AG04450 (cell line): ENCODE measurements at regions not wholly inside any gene's neighbourhood (a gene's known extent, or its start where the extent isn't known, plus 50 kb on each side); places are given as distances from the start of the nearest gene placed in this dataset.
"Not testable (repeated sequence)": the region's sequence is repeated elsewhere in the genome, so short reads cannot be mapped to it uniquely, and the experiment has no call there.

Experiments
- CTCF ChIA-PET: fragments of 300-600, 350-600 bp; formaldehyde crosslinking; extraction: SDS; loops from one replicate; lab custom pipeline; 2022; ENCODE audit warnings: antibody characterized with exemption, inconsistent platforms; lab: Charles Lee
- POLR2A ChIA-PET: fragments of 350-600 bp; formaldehyde crosslinking; extraction: SDS; loops from one replicate; lab custom pipeline; 2021; ENCODE audit warnings: antibody characterized with exemption, inconsistent platforms; lab: Yijun Ruan, JAX
- DNase-seq: peaks from one replicate; pipeline ENCODE4 v3.0.0-alpha.2; 2011; ENCODE audit warnings: low read depth, low spot score
- H3K27ac ChIP-seq: one replicate; pipeline ENCODE4 v1.5.1; 2012; ENCODE audit warnings: low read depth, low read length, control low read depth
- H3K27me3 ChIP-seq: one replicate; pipeline ENCODE4 v1.6.0; 2012; ENCODE audit warnings: low read length; ENCODE audit not compliant: control insufficient read depth, insufficient read depth
- H3K4me3 ChIP-seq: 2 replicates; pipeline ENCODE4 v1.5.1; 2011; ENCODE audit warnings: mild to moderate bottlenecking, low read depth, low read length, control low read depth
- H3K9me3 ChIP-seq: 2 replicates; pipeline ENCODE4 v1.5.1; 2012; ENCODE audit warnings: low read length; ENCODE audit not compliant: control insufficient read depth, insufficient read depth
- TF ChIP-seq, protein P1 (sequence below): IDR thresholded peaks from 2 replicates; pipeline ENCODE4 v1.5.1; 2011; ENCODE audit warnings: low read depth, low read length, control low read depth, inconsistent platforms

DNA sequence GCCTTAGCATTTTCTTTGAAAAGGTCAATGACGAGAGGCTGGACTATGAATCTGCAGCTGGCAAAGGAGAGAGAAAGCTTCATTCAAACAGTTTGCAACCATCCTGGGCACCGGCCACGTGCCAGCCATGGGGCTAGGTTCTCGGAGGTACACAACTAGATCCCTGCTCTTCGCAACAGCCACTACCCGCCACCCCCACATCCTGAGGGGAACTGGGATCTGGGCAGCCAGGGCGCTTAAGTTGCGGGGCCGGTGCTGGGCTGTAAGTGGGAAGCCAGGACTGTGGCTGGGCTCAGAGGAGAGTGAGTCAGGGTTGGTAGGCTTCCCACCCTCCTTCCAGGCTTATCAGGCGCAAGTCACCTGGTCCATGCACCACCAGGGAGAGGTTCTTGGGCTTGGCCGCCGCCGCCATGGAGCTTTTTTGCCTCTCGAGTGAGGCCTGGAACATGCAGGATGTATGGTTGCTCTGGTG is 95.0 kb upstream of the TERB2 start:
- no peak for DNase-seq
- POLR2A ChIA-PET: no interaction called here
- Histone ChIP-seq H3K27me3 (no peaks in the 10 kb centered on the region), H3K9me3 (peaks cover 6% of the 10 kb centered on the region; the same call in 1 of the 2 replicates), H3K27ac (no peak overlapping the region), H3K4me3 (no peak overlapping the region)
- CTCF ChIA-PET: no interaction called here
- TF ChIP-seq, protein P1, sequence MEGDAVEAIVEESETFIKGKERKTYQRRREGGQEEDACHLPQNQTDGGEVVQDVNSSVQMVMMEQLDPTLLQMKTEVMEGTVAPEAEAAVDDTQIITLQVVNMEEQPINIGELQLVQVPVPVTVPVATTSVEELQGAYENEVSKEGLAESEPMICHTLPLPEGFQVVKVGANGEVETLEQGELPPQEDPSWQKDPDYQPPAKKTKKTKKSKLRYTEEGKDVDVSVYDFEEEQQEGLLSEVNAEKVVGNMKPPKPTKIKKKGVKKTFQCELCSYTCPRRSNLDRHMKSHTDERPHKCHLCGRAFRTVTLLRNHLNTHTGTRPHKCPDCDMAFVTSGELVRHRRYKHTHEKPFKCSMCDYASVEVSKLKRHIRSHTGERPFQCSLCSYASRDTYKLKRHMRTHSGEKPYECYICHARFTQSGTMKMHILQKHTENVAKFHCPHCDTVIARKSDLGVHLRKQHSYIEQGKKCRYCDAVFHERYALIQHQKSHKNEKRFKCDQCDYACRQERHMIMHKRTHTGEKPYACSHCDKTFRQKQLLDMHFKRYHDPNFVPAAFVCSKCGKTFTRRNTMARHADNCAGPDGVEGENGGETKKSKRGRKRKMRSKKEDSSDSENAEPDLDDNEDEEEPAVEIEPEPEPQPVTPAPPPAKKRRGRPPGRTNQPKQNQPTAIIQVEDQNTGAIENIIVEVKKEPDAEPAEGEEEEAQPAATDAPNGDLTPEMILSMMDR: no peak

DNA sequence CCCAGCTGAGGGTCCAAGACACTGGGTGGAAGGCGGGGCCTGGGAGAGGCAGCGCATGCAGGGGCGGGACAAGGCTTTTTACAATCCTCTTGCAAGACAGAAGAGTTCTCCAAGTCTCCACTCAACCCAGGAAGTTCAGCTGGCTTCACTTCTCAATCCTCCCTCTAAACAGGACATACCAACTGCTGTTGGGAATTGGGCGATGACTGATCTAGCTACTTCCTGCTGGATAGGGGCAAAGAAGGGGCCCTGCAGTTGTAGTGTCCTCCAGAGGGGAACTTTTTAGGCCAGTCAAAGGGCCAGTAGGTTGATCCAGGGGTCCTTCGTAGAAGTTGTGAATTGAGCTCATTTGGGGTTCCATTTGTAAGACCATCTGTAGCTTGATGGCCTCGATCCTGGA is 94.6 kb upstream of the TERB2 start:
- Histone ChIP-seq H3K27ac (no peak overlapping the region), H3K4me3 (no peak overlapping the region), H3K9me3 (peaks cover 6% of the 10 kb centered on the region; the same call in 1 of the 2 replicates), H3K27me3 (no peaks in the 10 kb centered on the region)
- TF ChIP-seq, protein P1: no peak
- POLR2A ChIA-PET: no interaction called here
- CTCF ChIA-PET: no interaction called here
- DNase-seq: no peak

DNA sequence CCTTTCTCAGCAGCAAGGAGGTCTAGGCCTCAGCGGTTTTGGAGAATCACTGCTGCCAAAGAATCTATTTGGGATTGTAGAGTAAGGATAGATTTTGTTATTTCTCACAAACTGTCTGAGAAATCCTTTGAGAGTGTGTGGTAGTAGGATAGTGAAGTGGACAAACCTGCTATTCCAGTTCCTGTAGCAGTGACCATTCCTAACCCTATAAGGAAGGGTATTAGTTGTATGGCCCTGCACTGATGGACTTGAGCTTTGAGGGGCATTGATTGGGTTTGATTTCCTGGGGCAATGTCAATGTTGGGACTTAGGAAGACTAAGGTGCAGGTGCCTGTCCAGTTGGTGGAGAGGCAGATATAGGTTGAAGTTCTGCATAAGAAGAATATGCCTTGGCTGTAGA is 93.6 kb upstream of the TERB2 start:
- H3K9me3 ChIP-seq, POLR2A ChIA-PET, H3K27me3 ChIP-seq, H3K4me3 ChIP-seq, DNase-seq, CTCF ChIA-PET, H3K27ac ChIP-seq: not testable (repeated sequence)

DNA sequence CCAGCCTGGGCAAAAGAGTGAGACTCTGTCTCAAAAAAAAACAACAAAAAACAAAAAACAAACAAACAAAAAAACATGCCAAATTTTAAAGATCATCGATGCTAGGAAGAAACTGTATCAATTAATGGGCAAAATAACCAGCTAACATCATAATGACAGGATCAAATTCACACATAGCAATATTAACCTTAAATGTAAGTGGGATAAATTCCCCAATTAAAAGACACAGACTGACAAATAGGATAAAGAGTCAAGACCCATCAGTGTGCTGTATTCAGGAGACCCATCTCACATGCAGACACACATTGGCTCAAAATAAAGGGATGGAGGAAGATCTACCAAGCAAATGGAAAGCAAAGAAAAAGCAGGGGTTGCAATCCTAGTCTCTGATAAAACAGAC is 88.4 kb upstream of the TERB2 start:
- POLR2A ChIA-PET, DNase-seq, H3K27ac ChIP-seq, H3K9me3 ChIP-seq, CTCF ChIA-PET, H3K4me3 ChIP-seq, H3K27me3 ChIP-seq: not testable (repeated sequence)

DNA sequence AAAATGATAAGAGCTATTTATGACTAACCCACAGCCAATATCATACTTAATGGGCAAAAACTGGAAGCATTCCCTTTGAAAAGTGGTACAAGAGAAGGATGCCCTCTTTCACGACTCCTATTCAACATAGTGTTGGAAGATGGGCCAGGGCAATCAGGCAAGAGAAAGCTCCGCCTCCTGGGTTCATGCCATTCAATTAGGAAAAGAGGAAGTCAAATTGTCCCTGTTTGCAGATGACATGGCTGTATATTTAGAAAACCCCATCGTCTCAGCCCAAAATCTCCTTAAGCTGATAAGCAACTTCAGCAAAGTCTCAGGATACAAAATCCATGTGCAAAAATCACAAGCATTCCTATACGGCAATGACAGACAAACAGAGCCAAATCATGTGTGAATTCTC is 86.4 kb upstream of the TERB2 start:
- CTCF ChIA-PET: interaction anchor here (1.4 kb wide), 1 partner anchor 17 kb away, joined by 4 read pairs; no protein-coding TSS in a partner anchor
- DNase-seq, H3K27me3 ChIP-seq, POLR2A ChIA-PET, H3K9me3 ChIP-seq, H3K4me3 ChIP-seq, H3K27ac ChIP-seq: not testable (repeated sequence)

DNA sequence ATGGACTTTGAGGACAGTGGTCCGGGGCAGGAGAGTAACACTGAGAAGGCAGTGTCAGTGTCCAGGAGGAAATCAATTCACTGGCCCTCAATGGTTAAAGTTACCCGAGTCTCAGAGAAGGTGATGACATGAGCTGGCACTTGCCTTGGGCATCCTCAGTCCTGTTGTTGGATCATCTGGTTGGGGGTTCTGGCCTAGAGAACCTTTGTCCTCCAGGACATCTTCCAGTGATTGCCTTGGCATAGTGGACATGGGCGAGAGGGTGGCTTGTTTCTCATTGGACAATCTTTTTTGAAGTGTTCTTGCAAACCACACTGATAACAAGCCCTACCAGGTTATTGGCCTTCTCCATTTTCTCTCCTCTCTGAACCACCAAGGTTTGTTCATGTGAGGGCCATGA is 83.4 kb upstream of the TERB2 start:
- Histone ChIP-seq H3K4me3 (no peak overlapping the region), H3K27ac (no peak overlapping the region), H3K9me3 (peaks cover 9% of the 10 kb centered on the region; the same call in 1 of the 2 replicates), H3K27me3 (no peaks in the 10 kb centered on the region)
- DNase-seq: no peak
- TF ChIP-seq, protein P1: no peak
- ChIA-PET POLR2A (no interaction called here), CTCF (no interaction called here)
